ENCODE measurements at regions not wholly inside any gene's neighbourhood (a gene's known extent, or its start where the extent isn't known, plus 50 kb on each side); places are given as distances from the start of the nearest gene placed in this dataset.

GRCh38 chr4:138540056-138540800 is 298.1 kb upstream of the SLC7A11 start:
- no peak for TF ChIP-seq MYC (IDR thresholded peaks at IDR 0.05; ENCODE audit: low read depth, low read length)
- TF ChIP-seq, protein P1, sequence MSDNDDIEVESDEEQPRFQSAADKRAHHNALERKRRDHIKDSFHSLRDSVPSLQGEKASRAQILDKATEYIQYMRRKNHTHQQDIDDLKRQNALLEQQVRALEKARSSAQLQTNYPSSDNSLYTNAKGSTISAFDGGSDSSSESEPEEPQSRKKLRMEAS (IDR thresholded peaks at IDR 0.05; ENCODE audit: low read depth, low read length) = no peak
- no peak for TF ChIP-seq POLR2A (IDR thresholded peaks at IDR 0.05; ENCODE audit: extremely low read depth, insufficient read length)
